Testis (tissue), 2 donors: ENCODE measurements at regions not wholly inside any gene's neighbourhood (a gene's known extent, or its start where the extent isn't known, plus 50 kb on each side); places are given as distances from the start of the nearest gene placed in this dataset.

Experiments
- DNase-seq: peaks from one replicate; pipeline ENCODE4 v3.0.0-alpha.2; 2019
- H3K27ac ChIP-seq, 2 donors: fragments of 200-600 bp; sonication (generic); one replicate each; pipeline ENCODE4 v1.5.1; 2019
- H3K27me3 ChIP-seq: fragments of 200-600 bp; sonication (generic); one replicate; pipeline ENCODE4 v1.5.1; 2019
- H3K36me3 ChIP-seq: fragments of 200-600 bp; sonication (generic); one replicate; pipeline ENCODE4 v1.5.1; 2017; ENCODE audit warnings: low read depth; ENCODE audit errors: missing control alignments
- H3K4me1 ChIP-seq: fragments of 200-600 bp; sonication (generic); one replicate; pipeline ENCODE4 v1.5.1; 2019
- H3K4me3 ChIP-seq, 2 donors: fragments of 200-600 bp; sonication (generic); one replicate each; pipeline ENCODE4 v1.5.1; 2017 to 2019
- H3K9me3 ChIP-seq: fragments of 200-600 bp; sonication (generic); one replicate; pipeline ENCODE4 v1.5.1; 2017
- POLR2A ChIP-seq: fragments of 450-650 bp; IDR thresholded peaks from one replicate; pipeline ENCODE4 v1.6.1; 2017; ENCODE audit warnings: antibody characterized with exemption, mild to moderate bottlenecking, moderate library complexity
- WGBS, 2 donors: methylation state at CpG; one replicate each; pipeline ENCODE4 v1.1.5; 2018; 5-methylcytosine and 5-hydroxymethylcytosine counted together
- intact Hi-C: fragments of 100-400 bp; cut with DNase I; formaldehyde crosslinking; loops from one replicate; pipeline ENCODE4 v1.15.1; 2023; ENCODE audit warnings: low total_unique reads
- TF ChIP-seq, protein P1 (sequence below), 3 experiments: fragments of 450-650 bp in 2 of 3; fragments of 200-600 bp in 1 of 3; sonication (generic) in 1 of 3; IDR thresholded peaks; one replicate each; pipeline ENCODE4 v1.5.1; 2016 to 2019; ENCODE audit warnings: antibody characterized with exemption in 3 of 3, mild to moderate bottlenecking in 2 of 3, moderate library complexity in 1 of 3

GRCh38 chr4:126748736-126749135 lies 884.0 kb upstream of the INTU start:
- DNase-seq: no peak
- Histone ChIP-seq H3K4me3 (no peak overlapping the region), H3K4me1 (no peaks in the 10 kb centered on the region), H3K9me3 (no peaks in the 10 kb centered on the region), H3K27me3 (no peaks in the 10 kb centered on the region), H3K27ac (no peak overlapping the region), H3K36me3 (no peaks in the 10 kb centered on the region)
- no peak for TF ChIP-seq POLR2A
- TF ChIP-seq, protein P1, sequence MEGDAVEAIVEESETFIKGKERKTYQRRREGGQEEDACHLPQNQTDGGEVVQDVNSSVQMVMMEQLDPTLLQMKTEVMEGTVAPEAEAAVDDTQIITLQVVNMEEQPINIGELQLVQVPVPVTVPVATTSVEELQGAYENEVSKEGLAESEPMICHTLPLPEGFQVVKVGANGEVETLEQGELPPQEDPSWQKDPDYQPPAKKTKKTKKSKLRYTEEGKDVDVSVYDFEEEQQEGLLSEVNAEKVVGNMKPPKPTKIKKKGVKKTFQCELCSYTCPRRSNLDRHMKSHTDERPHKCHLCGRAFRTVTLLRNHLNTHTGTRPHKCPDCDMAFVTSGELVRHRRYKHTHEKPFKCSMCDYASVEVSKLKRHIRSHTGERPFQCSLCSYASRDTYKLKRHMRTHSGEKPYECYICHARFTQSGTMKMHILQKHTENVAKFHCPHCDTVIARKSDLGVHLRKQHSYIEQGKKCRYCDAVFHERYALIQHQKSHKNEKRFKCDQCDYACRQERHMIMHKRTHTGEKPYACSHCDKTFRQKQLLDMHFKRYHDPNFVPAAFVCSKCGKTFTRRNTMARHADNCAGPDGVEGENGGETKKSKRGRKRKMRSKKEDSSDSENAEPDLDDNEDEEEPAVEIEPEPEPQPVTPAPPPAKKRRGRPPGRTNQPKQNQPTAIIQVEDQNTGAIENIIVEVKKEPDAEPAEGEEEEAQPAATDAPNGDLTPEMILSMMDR (IDR thresholded peaks at IDR 0.05): no peak
- intact Hi-C loops: no loop called here
- 62 to 87% methylated on average over 3 of the region's 3 CpGs for WGBS, 2 donors

GRCh38 chr4:126750723-126751122 lies 882.0 kb upstream of the INTU start:
- 76 to 84% methylated on average over 2 of the region's 2 CpGs for WGBS, 2 donors
- Histone ChIP-seq H3K27me3 (no peaks in the 10 kb centered on the region), H3K36me3 (no peaks in the 10 kb centered on the region), H3K4me1 (no peaks in the 10 kb centered on the region), H3K4me3 (no peak overlapping the region), H3K27ac (no peak overlapping the region), H3K9me3 (no peaks in the 10 kb centered on the region)
- DNase-seq: no peak
- TF ChIP-seq, protein P1 (IDR thresholded peaks at IDR 0.05): no peak
- no peak for TF ChIP-seq POLR2A
- intact Hi-C loops: no loop called here

- Histone ChIP-seq H3K27ac (no peak overlapping the region), H3K36me3 (no peaks in the 10 kb centered on the region), H3K9me3 (no peaks in the 10 kb centered on the region), H3K4me1 (no peaks in the 10 kb centered on the region), H3K27me3 (no peaks in the 10 kb centered on the region), H3K4me3 (no peak overlapping the region)
- TF ChIP-seq POLR2A: no peak
- TF ChIP-seq, protein P1 (IDR thresholded peaks at IDR 0.05): no peak
- WGBS, 2 donors: 67 to 86% methylated on average over 5 of the region's 5 CpGs
- intact Hi-C loops: no loop called here
- no peak for DNase-seq
Measured at GRCh38 chr4:126752126-126752525, 880.6 kb upstream of the INTU start.

DNA sequence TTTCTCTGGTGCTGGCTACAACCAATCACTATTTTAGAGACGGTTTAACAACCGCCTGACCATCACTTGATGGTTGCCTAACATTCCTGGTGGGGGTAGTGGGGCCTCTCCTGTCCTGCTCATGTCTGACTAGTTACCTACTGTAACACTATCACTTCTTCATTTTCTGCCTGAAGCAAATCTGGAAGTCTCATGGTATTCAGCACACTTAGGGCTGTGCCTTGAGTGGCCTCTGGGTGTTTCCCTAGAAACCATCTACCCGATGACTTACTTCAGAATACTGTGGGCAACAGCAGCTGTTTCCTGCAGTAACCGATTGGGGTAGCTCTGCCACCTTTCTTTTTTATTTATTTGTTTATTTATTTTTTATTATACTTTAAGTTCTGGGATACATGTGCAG lies 880.1 kb upstream of the INTU start:
- Histone ChIP-seq H3K27ac (no peak overlapping the region), H3K4me1 (no peaks in the 10 kb centered on the region), H3K27me3 (no peaks in the 10 kb centered on the region), H3K9me3 (no peaks in the 10 kb centered on the region), H3K36me3 (no peaks in the 10 kb centered on the region), H3K4me3 (no peak overlapping the region)
- intact Hi-C loops: no loop called here
- TF ChIP-seq POLR2A: no peak
- TF ChIP-seq, protein P1 (IDR thresholded peaks at IDR 0.05): no peak
- WGBS, 2 donors: 78 to 95% methylated on average over 4 of the region's 4 CpGs
- no peak for DNase-seq

DNA sequence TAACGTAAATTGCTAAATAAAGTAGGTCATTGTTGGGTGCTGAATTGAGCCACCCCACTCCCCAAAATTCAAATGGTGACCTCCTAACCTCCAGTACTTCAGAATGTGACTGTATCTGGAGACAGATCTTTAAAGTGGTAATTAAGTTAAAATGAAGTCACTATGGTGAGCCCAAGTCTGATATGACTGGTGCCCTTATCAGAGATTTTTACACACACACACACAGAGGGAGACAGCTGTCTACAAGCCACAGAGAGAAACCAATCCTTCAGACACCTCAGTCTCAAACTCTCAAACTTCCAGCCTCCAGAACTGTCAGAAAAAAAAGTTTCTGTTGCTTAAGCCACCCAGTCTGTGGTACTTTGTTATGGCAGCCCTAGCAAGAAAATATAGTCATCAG lies 879.2 kb upstream of the INTU start:
- intact Hi-C loops: no loop called here
- H3K9me3 ChIP-seq: no peaks in the 10 kb centered on the region
- TF ChIP-seq, protein P1 (IDR thresholded peaks at IDR 0.05): no peak
- TF ChIP-seq POLR2A: no peak
- no peak overlapping the region for H3K27ac ChIP-seq
- H3K4me1 ChIP-seq: no peaks in the 10 kb centered on the region
- DNase-seq: no peak
- 79 to 88% methylated on average over 1 of the region's 1 CpG for WGBS, 2 donors
- H3K4me3 ChIP-seq: no peak overlapping the region
- H3K27me3 ChIP-seq: no peaks in the 10 kb centered on the region
- no peaks in the 10 kb centered on the region for H3K36me3 ChIP-seq
